PC-9 (cell line): ENCODE measurements at regions not wholly inside any gene's neighbourhood (a gene's known extent, or its start where the extent isn't known, plus 50 kb on each side); places are given as distances from the start of the nearest gene placed in this dataset.

Experiments
- BruUV-seq: library from RNA; stranded (reverse); fragments of 400-500 nt; replicated peaks from 2 replicates; lab custom pipeline; 2021; lab: Mats Ljungman, UMichigan
- CTCF ChIA-PET: fragments of 300-600 bp; sonication (Branson Sonifier 250); formaldehyde crosslinking; loops from one replicate; lab custom pipeline; 2022; ENCODE audit warnings: antibody characterized with exemption; lab: Charles Lee
- POLR2A ChIA-PET: fragments of 300-600 bp; sonication (Branson Sonifier 250); formaldehyde crosslinking; loops from one replicate; lab custom pipeline; 2022; ENCODE audit warnings: antibody characterized with exemption; ENCODE audit not compliant: unreplicated experiment; lab: Charles Lee
- DNase-seq, 2 experiments: peaks; one replicate each; pipeline versions ENCODE4 v3.0.0 to v3.0.0-alpha.2; 2015 to 2022; ENCODE audit warnings: mixed read lengths in 1 of 2
- H2AFZ ChIP-seq: fragments of 200-600 bp; sonication (generic); 2 replicates; pipeline ENCODE4 v1.8.1; 2017; ENCODE audit warnings: antibody characterized with exemption
- H3F3A ChIP-seq: fragments of 200-600 bp; sonication (generic); 2 replicates; pipeline ENCODE4 v1.8.1; 2017; ENCODE audit warnings: antibody characterized with exemption, mild to moderate bottlenecking, low read depth; ENCODE audit not compliant: insufficient read depth
- H3K27ac ChIP-seq: fragments of 200-600 bp; sonication (generic); 2 replicates; pipeline ENCODE4 v1.6.1; 2016; ENCODE audit warnings: mixed run types
- H3K27me3 ChIP-seq: fragments of 200-600 bp; sonication (generic); 2 replicates; pipeline ENCODE4 v1.6.1; 2016; ENCODE audit warnings: low read depth, mixed run types; ENCODE audit not compliant: insufficient read depth
- H3K36me3 ChIP-seq: fragments of 200-600 bp; sonication (generic); 2 replicates; pipeline ENCODE4 v1.6.1; 2016; ENCODE audit warnings: low read depth, mixed run types
- H3K4me1 ChIP-seq: fragments of 200-600 bp; sonication (generic); replicated peaks from 2 replicates; pipeline ENCODE4 v1.6.1; 2016; ENCODE audit warnings: mixed run types; ENCODE audit not compliant: insufficient read depth
- H3K4me2 ChIP-seq: fragments of 200-600 bp; sonication (generic); 2 replicates; pipeline ENCODE4 v1.6.1; 2017; ENCODE audit warnings: mixed run types
- H3K4me3 ChIP-seq: fragments of 200-600 bp; sonication (generic); 2 replicates; pipeline ENCODE4 v1.6.1; 2016; ENCODE audit warnings: mixed run types
- H3K79me2 ChIP-seq: fragments of 200-600 bp; sonication (generic); 2 replicates; pipeline ENCODE4 v1.6.1; 2017; ENCODE audit warnings: low read depth, mixed run types
- H3K9me2 ChIP-seq: fragments of 200-600 bp; sonication (generic); 2 replicates; pipeline ENCODE4 v1.8.1; 2017; ENCODE audit warnings: mild to moderate bottlenecking; ENCODE audit not compliant: insufficient read depth
- H3K9me3 ChIP-seq: fragments of 200-600 bp; sonication (generic); 2 replicates; pipeline ENCODE4 v1.8.1; 2016; ENCODE audit warnings: low read depth; ENCODE audit not compliant: insufficient read depth
- H4K20me1 ChIP-seq: fragments of 200-600 bp; sonication (generic); 2 replicates; pipeline ENCODE4 v1.8.1; 2017; ENCODE audit not compliant: insufficient read depth
- EZH2 ChIP-seq: fragments of 200-600 bp; sonication (generic); IDR thresholded peaks from 2 replicates; pipeline ENCODE4 v1.8.0; 2017; ENCODE audit warnings: antibody characterized with exemption, low read depth
- intact Hi-C: fragments of 100-400 bp; cut with micrococcal nuclease; formaldehyde crosslinking; loops from one replicate; pipeline ENCODE4 v1.10.0; 2022; ENCODE audit not compliant: unreplicated experiment
- TF ChIP-seq, protein P1 (sequence below): fragments of 200-600 bp; sonication (generic); conservative IDR thresholded peaks from 2 replicates; pipeline ENCODE4 v1.6.1; 2017; ENCODE audit warnings: mixed run types, antibody characterized with exemption, mild to moderate bottlenecking, moderate library complexity

DNA sequence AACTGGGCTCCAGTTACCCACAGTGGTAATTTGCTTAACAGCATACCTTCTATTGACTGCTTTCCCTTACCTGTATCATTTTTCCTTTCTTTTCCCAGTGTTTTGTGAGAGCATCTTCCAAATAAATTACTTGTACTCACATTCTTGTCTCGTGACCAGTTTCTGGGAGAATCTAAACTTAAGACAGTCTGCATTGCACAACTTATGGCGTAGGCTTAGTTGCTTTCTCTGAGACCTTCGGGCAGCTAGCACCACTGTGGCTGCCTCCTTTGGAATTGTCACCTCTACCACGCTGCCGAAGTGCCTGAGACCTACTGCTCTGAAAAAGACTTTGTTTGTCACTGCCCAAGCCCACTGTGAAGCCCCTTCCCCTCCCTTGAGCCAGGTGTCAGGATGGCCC is 188.1 kb upstream of the BMP2 start:
- Histone ChIP-seq H3K36me3 (no peaks in the 10 kb centered on the region), H3F3A (no peaks in the 10 kb centered on the region), H3K9me2 (no peaks in the 10 kb centered on the region), H3K4me1 (no peaks in the 10 kb centered on the region), H3K27me3 (no peaks in the 10 kb centered on the region), H3K27ac (no peak overlapping the region), H4K20me1 (no peaks in the 10 kb centered on the region), H3K9me3 (no peaks in the 10 kb centered on the region), H3K4me2 (no peak overlapping the region), H2AFZ (no peak overlapping the region), H3K4me3 (no peak overlapping the region), H3K79me2 (no peaks in the 10 kb centered on the region)
- intact Hi-C loops: no loop called here
- CTCF ChIA-PET: no interaction called here
- no TSS peak for BruUV-seq
- TF ChIP-seq EZH2: no peak
- TF ChIP-seq, protein P1, sequence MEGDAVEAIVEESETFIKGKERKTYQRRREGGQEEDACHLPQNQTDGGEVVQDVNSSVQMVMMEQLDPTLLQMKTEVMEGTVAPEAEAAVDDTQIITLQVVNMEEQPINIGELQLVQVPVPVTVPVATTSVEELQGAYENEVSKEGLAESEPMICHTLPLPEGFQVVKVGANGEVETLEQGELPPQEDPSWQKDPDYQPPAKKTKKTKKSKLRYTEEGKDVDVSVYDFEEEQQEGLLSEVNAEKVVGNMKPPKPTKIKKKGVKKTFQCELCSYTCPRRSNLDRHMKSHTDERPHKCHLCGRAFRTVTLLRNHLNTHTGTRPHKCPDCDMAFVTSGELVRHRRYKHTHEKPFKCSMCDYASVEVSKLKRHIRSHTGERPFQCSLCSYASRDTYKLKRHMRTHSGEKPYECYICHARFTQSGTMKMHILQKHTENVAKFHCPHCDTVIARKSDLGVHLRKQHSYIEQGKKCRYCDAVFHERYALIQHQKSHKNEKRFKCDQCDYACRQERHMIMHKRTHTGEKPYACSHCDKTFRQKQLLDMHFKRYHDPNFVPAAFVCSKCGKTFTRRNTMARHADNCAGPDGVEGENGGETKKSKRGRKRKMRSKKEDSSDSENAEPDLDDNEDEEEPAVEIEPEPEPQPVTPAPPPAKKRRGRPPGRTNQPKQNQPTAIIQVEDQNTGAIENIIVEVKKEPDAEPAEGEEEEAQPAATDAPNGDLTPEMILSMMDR: no peak
- no peak for DNase-seq
- POLR2A ChIA-PET: no interaction called here

DNA sequence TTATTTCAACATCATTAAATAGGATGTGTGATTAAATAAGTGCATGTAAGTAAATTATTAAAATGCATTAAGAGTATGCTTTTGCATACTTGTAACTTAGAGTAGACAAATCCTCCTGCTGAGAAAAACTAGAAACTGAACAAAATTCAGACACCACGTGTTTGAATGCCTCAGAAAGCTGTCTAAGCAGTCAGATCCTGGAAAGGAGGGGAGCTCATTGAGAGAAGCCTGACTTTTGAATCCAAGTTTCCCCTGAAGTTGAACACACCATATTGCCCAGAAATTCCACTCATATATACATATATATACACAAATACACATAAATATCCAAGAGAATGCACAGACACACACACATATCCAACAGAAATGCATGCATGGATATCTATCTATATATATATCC is 190.0 kb upstream of the BMP2 start:
- ChIA-PET POLR2A (no interaction called here), CTCF (no interaction called here)
- BruUV-seq: no TSS peak
- Histone ChIP-seq H3K4me3 (no peak overlapping the region), H3K27ac (no peak overlapping the region), H3K79me2 (no peaks in the 10 kb centered on the region), H3F3A (no peaks in the 10 kb centered on the region), H3K9me3 (no peaks in the 10 kb centered on the region), H3K36me3 (no peaks in the 10 kb centered on the region), H3K4me2 (no peak overlapping the region), H3K9me2 (no peaks in the 10 kb centered on the region), H4K20me1 (no peaks in the 10 kb centered on the region), H3K27me3 (no peaks in the 10 kb centered on the region), H2AFZ (no peak overlapping the region), H3K4me1 (no peaks in the 10 kb centered on the region)
- TF ChIP-seq, protein P1: no peak
- DNase-seq: no peak
- intact Hi-C loops: no loop called here

DNA sequence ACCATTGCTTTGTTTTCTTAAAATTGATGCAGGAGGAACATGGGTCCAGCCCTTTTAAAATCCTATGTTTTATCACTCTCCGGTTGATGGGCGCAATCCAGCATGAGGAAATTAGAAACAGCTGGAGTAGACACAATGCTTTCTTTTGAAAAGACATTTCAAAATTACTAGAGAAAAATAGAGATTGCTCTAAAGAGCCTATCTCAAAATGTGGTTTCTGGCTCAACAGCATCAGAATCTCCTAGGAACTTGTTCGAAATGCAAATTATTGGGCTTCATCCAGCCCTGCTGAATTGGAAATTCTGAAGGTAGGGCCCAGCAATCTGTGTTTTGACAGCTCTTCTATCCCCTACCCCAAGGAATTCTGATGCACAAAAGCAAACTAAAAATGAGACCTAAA is 190.8 kb upstream of the BMP2 start:
- no peaks in the 10 kb centered on the region for H3K27me3 ChIP-seq
- ChIA-PET CTCF (no interaction called here), POLR2A (no interaction called here)
- no TSS peak for BruUV-seq
- no peak for DNase-seq
- H3K9me3 ChIP-seq: no peaks in the 10 kb centered on the region
- H3F3A ChIP-seq: no peaks in the 10 kb centered on the region
- H2AFZ ChIP-seq: no peak overlapping the region
- no peaks in the 10 kb centered on the region for H3K4me1 ChIP-seq
- H3K9me2 ChIP-seq: no peaks in the 10 kb centered on the region
- intact Hi-C loops: no loop called here
- no peak for TF ChIP-seq EZH2
- TF ChIP-seq, protein P1: no peak
- H3K36me3 ChIP-seq: no peaks in the 10 kb centered on the region
- H3K4me3 ChIP-seq: no peak overlapping the region
- no peaks in the 10 kb centered on the region for H4K20me1 ChIP-seq
- H3K79me2 ChIP-seq: no peaks in the 10 kb centered on the region
- no peak overlapping the region for H3K27ac ChIP-seq
- H3K4me2 ChIP-seq: no peak overlapping the region
